ENCODE measurements at regions not wholly inside any gene's neighbourhood (a gene's known extent, or its start where the extent isn't known, plus 50 kb on each side); places are given as distances from the start of the nearest gene placed in this dataset.

- no peaks in the 10 kb centered on the region for H3K9me3 ChIP-seq
- no peaks in the 10 kb centered on the region for H3K27me3 ChIP-seq
- H3K4me3 ChIP-seq, result no peak overlapping the region
- TF ChIP-seq POLR2A (IDR thresholded peaks at IDR 0.05), result no peak
- TF ChIP-seq CTCF (IDR thresholded peaks at IDR 0.05), result no peak
- no peak for DNase-seq
- H3K36me3 ChIP-seq, result no peaks in the 10 kb centered on the region
- H3K4me1 ChIP-seq, result no peaks in the 10 kb centered on the region
- no peak overlapping the region for H3K27ac ChIP-seq
Observed at GRCh38 chr10:65531545-65531944, 1394.3 kb upstream of the LRRTM3 start.

GRCh38 chr10:65534771-65535170 lies 1391.1 kb upstream of the LRRTM3 start:
- no peak for DNase-seq
- Histone ChIP-seq H3K27ac (no peak overlapping the region), H3K4me1 (no peaks in the 10 kb centered on the region), H3K9me3 (no peaks in the 10 kb centered on the region), H3K36me3 (no peaks in the 10 kb centered on the region), H3K4me3 (no peak overlapping the region), H3K27me3 (no peaks in the 10 kb centered on the region)
- TF ChIP-seq POLR2A (IDR thresholded peaks at IDR 0.05) (no peak), CTCF (IDR thresholded peaks at IDR 0.05) (no peak)

- H3K27ac ChIP-seq, result no peak overlapping the region
- DNase-seq, result no peak
- H3K4me1 ChIP-seq, result no peaks in the 10 kb centered on the region
- TF ChIP-seq POLR2A (IDR thresholded peaks at IDR 0.05) (no peak), CTCF (IDR thresholded peaks at IDR 0.05) (no peak)
- no peaks in the 10 kb centered on the region for H3K27me3 ChIP-seq
- no peaks in the 10 kb centered on the region for H3K9me3 ChIP-seq
- H3K36me3 ChIP-seq, result no peaks in the 10 kb centered on the region
- H3K4me3 ChIP-seq, result no peak overlapping the region
Observed at GRCh38 chr10:65544756-65545155, 1381.1 kb upstream of the LRRTM3 start.

- no peaks in the 10 kb centered on the region for H3K36me3 ChIP-seq
- TF ChIP-seq CTCF (IDR thresholded peaks at IDR 0.05) (no peak), POLR2A (IDR thresholded peaks at IDR 0.05) (no peak)
- H3K27ac ChIP-seq, result no peak overlapping the region
- H3K27me3 ChIP-seq, result no peaks in the 10 kb centered on the region
- no peaks in the 10 kb centered on the region for H3K9me3 ChIP-seq
- no peaks in the 10 kb centered on the region for H3K4me1 ChIP-seq
- no peak for DNase-seq
- no peak overlapping the region for H3K4me3 ChIP-seq
Observed at GRCh38 chr10:65548001-65548400, 1377.8 kb upstream of the LRRTM3 start.

DNA sequence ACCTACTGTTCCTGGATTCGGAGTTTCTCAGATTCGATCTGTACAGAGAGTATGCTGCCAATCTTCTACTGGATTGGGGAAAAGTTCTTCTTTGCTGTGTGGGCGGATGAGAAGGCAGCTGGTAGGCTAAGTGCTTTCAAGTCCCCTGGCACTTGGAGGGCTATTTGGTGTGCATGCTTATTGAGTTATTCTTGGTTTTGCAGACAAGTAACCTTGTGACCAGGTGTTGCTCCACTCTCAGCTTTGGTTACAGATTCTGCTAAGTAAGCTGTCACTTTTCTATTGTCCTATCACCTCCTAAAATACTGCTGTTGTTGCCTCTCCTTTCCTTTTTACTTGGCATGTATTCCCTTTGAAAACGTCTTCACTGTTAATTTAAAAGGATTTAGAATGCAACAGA lies 1375.1 kb upstream of the LRRTM3 start:
- TF ChIP-seq POLR2A (IDR thresholded peaks at IDR 0.05) (no peak), CTCF (IDR thresholded peaks at IDR 0.05) (no peak)
- H3K4me1 ChIP-seq, result no peaks in the 10 kb centered on the region
- no peak overlapping the region for H3K4me3 ChIP-seq
- no peaks in the 10 kb centered on the region for H3K36me3 ChIP-seq
- DNase-seq, result no peak
- no peaks in the 10 kb centered on the region for H3K27me3 ChIP-seq
- no peaks in the 10 kb centered on the region for H3K9me3 ChIP-seq
- H3K27ac ChIP-seq, result no peak overlapping the region

GRCh38 chr10:65555192-65555591 lies 1370.6 kb upstream of the LRRTM3 start:
- no peaks in the 10 kb centered on the region for H3K36me3 ChIP-seq
- H3K4me1 ChIP-seq, result no peaks in the 10 kb centered on the region
- H3K4me3 ChIP-seq, result no peak overlapping the region
- H3K27ac ChIP-seq, result no peak overlapping the region
- TF ChIP-seq POLR2A (IDR thresholded peaks at IDR 0.05) (no peak), CTCF (IDR thresholded peaks at IDR 0.05) (no peak)
- H3K9me3 ChIP-seq, result no peaks in the 10 kb centered on the region
- no peaks in the 10 kb centered on the region for H3K27me3 ChIP-seq
- DNase-seq, result no peak

Measured in Peyer's patch (tissue), 4 donors.